ENCODE measurements at regions not wholly inside any gene's neighbourhood (a gene's known extent, or its start where the extent isn't known, plus 50 kb on each side); places are given as distances from the start of the nearest gene placed in this dataset.

DNA sequence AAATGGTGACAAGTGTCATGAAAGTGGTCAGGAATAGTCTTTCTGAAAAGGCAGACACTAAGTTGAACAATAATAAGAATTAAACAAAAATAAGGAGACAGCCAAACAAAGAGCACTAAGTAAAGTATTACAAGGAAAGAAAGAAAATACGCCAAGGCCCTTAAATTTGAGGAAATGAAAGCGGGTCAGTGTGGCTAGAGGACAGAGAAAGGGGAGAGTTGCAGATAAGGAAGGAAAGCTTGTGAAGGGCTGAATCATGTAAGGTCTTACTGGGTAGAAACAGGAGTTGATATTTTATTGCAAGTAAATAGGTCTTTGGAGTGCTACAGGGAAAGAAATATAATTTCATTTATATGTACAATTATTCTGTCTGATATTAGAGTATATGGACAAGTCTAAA, 732.1 kb downstream of the EPHA7 start:
- Histone ChIP-seq H3K27me3 (ENCODE audit: insufficient read depth, low read depth) (no peaks in the 10 kb centered on the region), H3F3A (ENCODE audit: insufficient read depth, low read depth) (no peaks in the 10 kb centered on the region), H3K36me3 (ENCODE audit: low read depth) (no peaks in the 10 kb centered on the region), H3K4me2 (no peak overlapping the region), H3K79me2 (ENCODE audit: low read depth) (no peaks in the 10 kb centered on the region), H4K20me1 (ENCODE audit: insufficient read depth) (no peaks in the 10 kb centered on the region), H3K4me1 (replicated peaks; ENCODE audit: insufficient read depth) (no peaks in the 10 kb centered on the region), H3K9me3 (ENCODE audit: insufficient read depth, low read depth) (no peaks in the 10 kb centered on the region), H3K27ac (no peak overlapping the region), H3K4me3 (no peak overlapping the region), H3K9me2 (ENCODE audit: insufficient read depth) (no peaks in the 10 kb centered on the region), H2AFZ (no peak overlapping the region)
- DNase-seq = no peak
- BruUV-seq (replicated peaks) = no TSS peak
- intact Hi-C loops (cut with micrococcal nuclease; ENCODE audit: unreplicated experiment) = no loop called here
- POLR2A ChIA-PET (ENCODE audit: unreplicated experiment) = interaction anchor here (0.5 kb wide), 1 partner anchor 180 kb away, joined by 4 read pairs; no protein-coding TSS in a partner anchor
- TF ChIP-seq EZH2 (IDR thresholded peaks at IDR 0.05; ENCODE audit: low read depth) = no peak
- TF ChIP-seq, protein P1, sequence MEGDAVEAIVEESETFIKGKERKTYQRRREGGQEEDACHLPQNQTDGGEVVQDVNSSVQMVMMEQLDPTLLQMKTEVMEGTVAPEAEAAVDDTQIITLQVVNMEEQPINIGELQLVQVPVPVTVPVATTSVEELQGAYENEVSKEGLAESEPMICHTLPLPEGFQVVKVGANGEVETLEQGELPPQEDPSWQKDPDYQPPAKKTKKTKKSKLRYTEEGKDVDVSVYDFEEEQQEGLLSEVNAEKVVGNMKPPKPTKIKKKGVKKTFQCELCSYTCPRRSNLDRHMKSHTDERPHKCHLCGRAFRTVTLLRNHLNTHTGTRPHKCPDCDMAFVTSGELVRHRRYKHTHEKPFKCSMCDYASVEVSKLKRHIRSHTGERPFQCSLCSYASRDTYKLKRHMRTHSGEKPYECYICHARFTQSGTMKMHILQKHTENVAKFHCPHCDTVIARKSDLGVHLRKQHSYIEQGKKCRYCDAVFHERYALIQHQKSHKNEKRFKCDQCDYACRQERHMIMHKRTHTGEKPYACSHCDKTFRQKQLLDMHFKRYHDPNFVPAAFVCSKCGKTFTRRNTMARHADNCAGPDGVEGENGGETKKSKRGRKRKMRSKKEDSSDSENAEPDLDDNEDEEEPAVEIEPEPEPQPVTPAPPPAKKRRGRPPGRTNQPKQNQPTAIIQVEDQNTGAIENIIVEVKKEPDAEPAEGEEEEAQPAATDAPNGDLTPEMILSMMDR (conservative IDR thresholded peaks at IDR 0.05) = no peak
- CTCF ChIA-PET = no interaction called here

DNA sequence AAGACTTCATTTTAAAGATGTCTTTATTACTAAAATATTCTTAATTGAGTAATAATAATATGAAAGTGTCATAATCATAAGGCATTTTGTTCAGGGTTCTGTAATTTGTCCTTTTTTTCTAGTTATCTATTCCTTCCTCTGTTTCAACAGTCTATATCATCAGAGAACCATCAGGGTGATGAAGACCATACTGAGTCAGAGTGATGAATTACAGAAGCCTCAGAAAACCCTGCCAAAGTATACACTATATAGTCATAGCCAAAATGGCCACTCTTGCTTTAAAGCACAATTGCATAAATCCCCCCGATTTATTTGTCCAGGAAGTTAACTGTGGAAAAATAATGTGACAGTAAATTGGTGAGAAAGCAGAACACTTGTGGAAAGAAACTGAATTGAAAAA, 735.0 kb downstream of the EPHA7 start:
- Histone ChIP-seq H3K4me1 (replicated peaks; ENCODE audit: insufficient read depth) (no peaks in the 10 kb centered on the region), H3K36me3 (ENCODE audit: low read depth) (no peaks in the 10 kb centered on the region), H3K79me2 (ENCODE audit: low read depth) (no peaks in the 10 kb centered on the region), H3K9me3 (ENCODE audit: insufficient read depth, low read depth) (no peaks in the 10 kb centered on the region), H3K9me2 (ENCODE audit: insufficient read depth) (no peaks in the 10 kb centered on the region), H3K27ac (no peak overlapping the region), H4K20me1 (ENCODE audit: insufficient read depth) (no peaks in the 10 kb centered on the region), H2AFZ (no peak overlapping the region), H3K4me3 (no peak overlapping the region), H3K4me2 (no peak overlapping the region), H3F3A (ENCODE audit: insufficient read depth, low read depth) (no peaks in the 10 kb centered on the region), H3K27me3 (ENCODE audit: insufficient read depth, low read depth) (no peaks in the 10 kb centered on the region)
- BruUV-seq (replicated peaks) = no TSS peak
- ChIA-PET POLR2A (ENCODE audit: unreplicated experiment) (no interaction called here), CTCF (no interaction called here)
- no peak for DNase-seq
- intact Hi-C loops (cut with micrococcal nuclease; ENCODE audit: unreplicated experiment) = no loop called here
- TF ChIP-seq, protein P1 (conservative IDR thresholded peaks at IDR 0.05) = no peak
- TF ChIP-seq EZH2 (IDR thresholded peaks at IDR 0.05; ENCODE audit: low read depth) = no peak

DNA sequence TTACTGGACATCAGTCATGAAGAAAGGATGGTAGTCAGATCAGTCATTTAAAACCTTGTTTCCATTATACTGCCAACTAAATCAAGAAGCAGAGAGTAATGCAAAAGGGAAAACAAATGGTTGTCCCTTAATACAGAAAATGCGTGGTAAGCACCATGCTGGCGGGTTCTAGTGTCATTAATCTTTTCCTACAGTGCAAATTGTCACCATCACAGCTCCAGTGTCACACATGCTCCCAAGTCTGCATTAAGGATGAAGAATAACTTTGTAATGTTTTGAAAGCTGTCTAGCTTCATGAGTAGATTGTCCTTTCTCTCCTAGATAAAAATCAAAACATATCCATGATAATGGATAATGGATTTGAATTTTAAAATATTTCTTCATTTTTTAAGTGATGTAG, 735.6 kb downstream of the EPHA7 start:
- H4K20me1 ChIP-seq (ENCODE audit: insufficient read depth) = no peaks in the 10 kb centered on the region
- no peak for DNase-seq
- no TSS peak for BruUV-seq (replicated peaks)
- H3K4me2 ChIP-seq = no peak overlapping the region
- no peak overlapping the region for H3K27ac ChIP-seq
- ChIA-PET POLR2A (ENCODE audit: unreplicated experiment) (no interaction called here), CTCF (no interaction called here)
- H3K36me3 ChIP-seq (ENCODE audit: low read depth) = no peaks in the 10 kb centered on the region
- no peak overlapping the region for H2AFZ ChIP-seq
- intact Hi-C loops (cut with micrococcal nuclease; ENCODE audit: unreplicated experiment) = no loop called here
- no peak overlapping the region for H3K4me3 ChIP-seq
- H3F3A ChIP-seq (ENCODE audit: insufficient read depth, low read depth) = no peaks in the 10 kb centered on the region
- H3K9me3 ChIP-seq (ENCODE audit: insufficient read depth, low read depth) = no peaks in the 10 kb centered on the region
- H3K79me2 ChIP-seq (ENCODE audit: low read depth) = no peaks in the 10 kb centered on the region
- no peaks in the 10 kb centered on the region for H3K9me2 ChIP-seq (ENCODE audit: insufficient read depth)
- TF ChIP-seq, protein P1 (conservative IDR thresholded peaks at IDR 0.05) = no peak
- TF ChIP-seq EZH2 (IDR thresholded peaks at IDR 0.05; ENCODE audit: low read depth) = no peak
- H3K27me3 ChIP-seq (ENCODE audit: insufficient read depth, low read depth) = no peaks in the 10 kb centered on the region
- no peaks in the 10 kb centered on the region for H3K4me1 ChIP-seq (replicated peaks; ENCODE audit: insufficient read depth)
